GM12878 (cell line): ENCODE measurements at regions not wholly inside any gene's neighbourhood (a gene's known extent, or its start where the extent isn't known, plus 50 kb on each side); places are given as distances from the start of the nearest gene placed in this dataset.

ENCODE experiments used
- ATAC-seq: fragments of 200-7000 bp; cut with Tn5 transposase; 3 replicates; pipeline ENCODE4 v1.9.1; 2020; ENCODE audit warnings: mild to moderate bottlenecking, moderate library complexity
- BruUV-seq: library from RNA; stranded (reverse); fragments of 400-500 nt; replicated peaks from 2 replicates; lab custom pipeline; 2021; lab: Mats Ljungman, UMichigan
- CTCF ChIA-PET: fragments of 300-600 bp; sonication (Branson Sonifier 250); formaldehyde crosslinking; extraction: SDS; loops from one replicate; lab custom pipeline; 2021; ENCODE audit warnings: inconsistent platforms; lab: Yijun Ruan, JAX
- POLR2A ChIA-PET: fragments of 350-600 bp; formaldehyde crosslinking; extraction: SDS; loops from one replicate; lab custom pipeline; 2021; ENCODE audit warnings: inconsistent platforms; lab: Charles Lee
- RAD21 ChIA-PET: fragments of 300-600 bp; sonication (Branson Sonifier 250); formaldehyde crosslinking; loops from one replicate; lab custom pipeline; 2023; ENCODE audit warnings: antibody characterized with exemption; ENCODE audit not compliant: unreplicated experiment; lab: Charles Lee
- SMC1A ChIA-PET: fragments of 300-600 bp; sonication (Branson Sonifier 250); formaldehyde crosslinking; loops from one replicate; lab custom pipeline; 2023; ENCODE audit not compliant: unreplicated experiment, uncharacterized antibody; lab: Charles Lee
- DNase-seq: peaks from one replicate; pipeline ENCODE4 v3.0.0-alpha.2; 2011; ENCODE audit warnings: low read depth, low spot score
- FAIRE-seq: peaks from 3 replicates; lab custom pipeline; 2011; peaks lifted over from hg19 to GRCh38; lab: Jason Lieb, UNC
- H2AFZ ChIP-seq: 2 replicates; pipeline ENCODE4 v1.6.0; 2011; ENCODE audit warnings: low read depth, low read length, control low read depth; ENCODE audit not compliant: control insufficient read depth
- H3K27ac ChIP-seq: 2 replicates; pipeline ENCODE4 v1.5.1; 2011; ENCODE audit warnings: control low read depth; ENCODE audit not compliant: control insufficient read depth, insufficient read depth
- H3K27me3 ChIP-seq, 2 experiments: replicated peaks in 1 of 2; 2 replicates each; pipeline versions ENCODE4 v1.6.0 to v1.6.1; 2011; ENCODE audit warnings: low read length in 1 of 2; ENCODE audit not compliant: control insufficient read depth in 2 of 2, insufficient read depth in 2 of 2
- H3K36me3 ChIP-seq, 2 experiments: 2 replicates each; pipeline ENCODE4 v1.5.1; 2011; ENCODE audit warnings: low read length in 1 of 2; ENCODE audit not compliant: control insufficient read depth in 2 of 2, insufficient read depth in 2 of 2
- H3K4me1 ChIP-seq: 2 replicates; pipeline ENCODE4 v1.6.1; 2011; ENCODE audit warnings: mild to moderate bottlenecking, low read length, moderate library complexity, mixed read lengths; ENCODE audit not compliant: control insufficient read depth, insufficient read depth
- H3K4me2 ChIP-seq: 2 replicates; pipeline ENCODE4 v1.6.0; 2011; ENCODE audit warnings: control low read depth; ENCODE audit not compliant: control insufficient read depth, insufficient read depth
- H3K4me3 ChIP-seq: fragments of 200-600 bp; sonication (generic); 2 replicates; pipeline ENCODE4 v1.5.1; 2016
- H3K79me2 ChIP-seq: 2 replicates; pipeline ENCODE4 v1.6.0; 2011; ENCODE audit warnings: low read length; ENCODE audit not compliant: control insufficient read depth, insufficient read depth
- H3K9ac ChIP-seq: 2 replicates; pipeline ENCODE4 v1.8.0; 2011; ENCODE audit warnings: low read length, control low read depth, mixed read lengths; ENCODE audit not compliant: control insufficient read depth, insufficient read depth
- H3K9me3 ChIP-seq: replicated peaks from 3 replicates; pipeline ENCODE4 v1.5.1; 2011; ENCODE audit warnings: mild to moderate bottlenecking, low read length; ENCODE audit not compliant: control insufficient read depth, insufficient read depth
- H4K20me1 ChIP-seq: 2 replicates; pipeline ENCODE4 v1.6.0; 2011; ENCODE audit not compliant: control insufficient read depth, insufficient read depth
- CEBPZ ChIP-seq: fragments of 150-350 bp; IDR thresholded peaks from 2 replicates; pipeline ENCODE4 v1.6.1; 2016; ENCODE audit warnings: low read depth, low read length
- CHD4 ChIP-seq: fragments of 200-600 bp; sonication (generic); IDR thresholded peaks from 2 replicates; pipeline ENCODE4 v1.6.1; 2016; ENCODE audit warnings: mild to moderate bottlenecking
- E2F4 ChIP-seq: IDR thresholded peaks from 2 replicates; pipeline ENCODE4 v1.6.1; 2012; ENCODE audit warnings: low read depth, low read length, improper control_type of control experiment
- EZH2 ChIP-seq: IDR thresholded peaks from 2 replicates; pipeline ENCODE4 v1.6.1; 2012; ENCODE audit warnings: low read depth, mild to moderate bottlenecking, control low read depth, inconsistent platforms, low read length, borderline replicate concordance; ENCODE audit not compliant: control insufficient read depth
- IKZF2 ChIP-seq, 2 experiments: fragments of 450-650 bp; IDR thresholded peaks; 2 replicates each; pipeline ENCODE4 v1.6.1; 2017; ENCODE audit warnings: mild to moderate bottlenecking in 2 of 2, moderate library complexity in 2 of 2
- MXI1 ChIP-seq: fragments of 150-350 bp; IDR thresholded peaks from 2 replicates; pipeline ENCODE4 v1.6.1; 2011; ENCODE audit warnings: low read depth, mild to moderate bottlenecking, inconsistent platforms, low read length, improper control_type of control experiment
- MYB ChIP-seq: fragments of 150-350 bp; IDR thresholded peaks from 2 replicates; pipeline ENCODE4 v1.6.1; 2014; ENCODE audit warnings: mild to moderate bottlenecking, low read depth, low read length, borderline replicate concordance
- NBN ChIP-seq: fragments of 450-650 bp; IDR thresholded peaks from 2 replicates; pipeline ENCODE4 v1.6.1; 2016
- USF1 ChIP-seq: IDR thresholded peaks from 2 replicates; pipeline ENCODE4 v1.6.1; 2011; ENCODE audit warnings: borderline replicate concordance, low read depth, mild to moderate bottlenecking, moderate library complexity, mixed read lengths, low read length; ENCODE audit not compliant: insufficient read depth; ENCODE audit errors: extremely low read length
- WGBS: methylation state at CpG from one replicate; pipeline ENCODE4 v1.1.6; 2016; ENCODE audit warnings: low lambda C conversion rate; ENCODE audit not compliant: insufficient replicate concordance, insufficient coverage; ENCODE audit errors: missing lambda C conversion rate; 5-methylcytosine and 5-hydroxymethylcytosine counted together
- in situ Hi-C: fragments of 300-500 bp; cut with MboI; formaldehyde crosslinking; loops from 9 replicates; pipeline ENCODE4 v1.14.3; 2018; ENCODE audit warnings: mixed read lengths
- intact Hi-C: fragments of 100-400 bp; cut with micrococcal nuclease; formaldehyde crosslinking; loops from one replicate; pipeline ENCODE4 v1.14.2; 2022; ENCODE audit not compliant: unreplicated experiment

GRCh38 chr4:117156806-117157205, 71.4 kb upstream of the TRAM1L1 start:
- no peak for ATAC-seq
- in situ Hi-C loops (no loop called here), intact Hi-C loops (no loop called here)
- no peak for TF ChIP-seq IKZF2 (IDR thresholded peaks at IDR 0.05)
- no peak for TF ChIP-seq E2F4
- TF ChIP-seq MXI1, result no peak
- TF ChIP-seq MYB, result no peak
- TF ChIP-seq EZH2, result no peak
- TF ChIP-seq NBN, result no peak
- H3K9me3 ChIP-seq, result no peaks in the 10 kb centered on the region
- FAIRE-seq, result no peak
- no peaks in the 10 kb centered on the region for H4K20me1 ChIP-seq
- DNase-seq, result no peak
- no peaks in the 10 kb centered on the region for H3K36me3 ChIP-seq
- H3K4me3 ChIP-seq, result no peak overlapping the region
- ChIA-PET RAD21 (no interaction called here), CTCF (no interaction called here), SMC1A (no interaction called here), POLR2A (no interaction called here)
- no TSS peak for BruUV-seq
- H3K27ac ChIP-seq, result no peak overlapping the region
- no peaks in the 10 kb centered on the region for H3K79me2 ChIP-seq
- H3K4me2 ChIP-seq, result no peak overlapping the region
- no peaks in the 10 kb centered on the region for H3K4me1 ChIP-seq
- H3K27me3 ChIP-seq, result no peaks in the 10 kb centered on the region
- no peak overlapping the region for H3K9ac ChIP-seq
- WGBS, result 18% methylated on average over 2 of the region's 2 CpGs
- H2AFZ ChIP-seq, result no peak overlapping the region

GRCh38 chr4:117157360-117157759, 72.0 kb upstream of the TRAM1L1 start:
- Histone ChIP-seq H3K4me2 (no peak overlapping the region), H3K27ac (no peak overlapping the region), H3K9me3 (no peaks in the 10 kb centered on the region), H2AFZ (no peak overlapping the region), H3K36me3 (no peaks in the 10 kb centered on the region), H3K79me2 (no peaks in the 10 kb centered on the region), H3K27me3 (no peaks in the 10 kb centered on the region), H3K9ac (no peak overlapping the region), H3K4me3 (no peak overlapping the region), H4K20me1 (no peaks in the 10 kb centered on the region), H3K4me1 (no peaks in the 10 kb centered on the region)
- in situ Hi-C loops (no loop called here), intact Hi-C loops (no loop called here)
- ChIA-PET SMC1A (no interaction called here), POLR2A (no interaction called here), RAD21 (no interaction called here), CTCF (interaction anchor here (1.2 kb wide), 1 partner anchor 11 kb away, joined by 5 read pairs; no protein-coding TSS in a partner anchor)
- FAIRE-seq (no peak), DNase-seq (no peak), ATAC-seq (no peak)
- no TSS peak for BruUV-seq
- TF ChIP-seq CEBPZ (no peak), CHD4 (no peak), USF1 (no peak)
